HEK293T (cell line): ENCODE measurements at regions not wholly inside any gene's neighbourhood (a gene's known extent, or its start where the extent isn't known, plus 50 kb on each side); places are given as distances from the start of the nearest gene placed in this dataset.
"Not testable (repeated sequence)": the region's sequence is repeated elsewhere in the genome, so short reads cannot be mapped to it uniquely, and the experiment has no call there.

Source experiments
- CTCF ChIA-PET: fragments of 350-600 bp; formaldehyde crosslinking; extraction: SDS; loops from one replicate; lab custom pipeline; 2021; ENCODE audit warnings: antibody characterized with exemption, inconsistent platforms; lab: Yijun Ruan, JAX
- POLR2A ChIA-PET: fragments of 350-600 bp; formaldehyde crosslinking; extraction: SDS; loops from one replicate; lab custom pipeline; 2020; ENCODE audit warnings: antibody characterized with exemption, inconsistent platforms; lab: Yijun Ruan, JAX
- DNase-seq: peaks from one replicate; pipeline ENCODE4 v3.0.0; 2012; ENCODE audit warnings: mixed read lengths; ENCODE audit errors: extremely low spot score
- ARNT ChIP-seq: fragments of 450-650 bp; IDR thresholded peaks from 2 replicates; pipeline ENCODE4 v1.6.1; 2017; ENCODE audit warnings: mild to moderate bottlenecking
- BHLHE40 ChIP-seq: fragments of 450-650 bp; IDR thresholded peaks from 2 replicates; pipeline ENCODE4 v1.6.1; 2016; ENCODE audit warnings: mild to moderate bottlenecking, moderate library complexity, borderline replicate concordance
- CTBP1 ChIP-seq: fragments of 450-650 bp; IDR thresholded peaks from 2 replicates; pipeline ENCODE4 v1.6.1; 2016; ENCODE audit warnings: borderline replicate concordance
- ELF4 ChIP-seq: fragments of 450-650 bp; IDR thresholded peaks from 2 replicates; pipeline ENCODE4 v1.6.1; 2017; ENCODE audit warnings: antibody characterized with exemption
- FOXA1 ChIP-seq: fragments of 450-650 bp; IDR thresholded peaks from 2 replicates; pipeline ENCODE4 v1.6.1; 2016; ENCODE audit warnings: mild to moderate bottlenecking
- FOXK2 ChIP-seq: fragments of 450-650 bp; IDR thresholded peaks from 2 replicates; pipeline ENCODE4 v1.6.1; 2016; ENCODE audit warnings: mild to moderate bottlenecking
- FOXM1 ChIP-seq: fragments of 450-650 bp; IDR thresholded peaks from 2 replicates; pipeline ENCODE4 v1.6.1; 2017; ENCODE audit warnings: mild to moderate bottlenecking, borderline replicate concordance
- HDGF ChIP-seq: fragments of 450-650 bp; IDR thresholded peaks from 2 replicates; pipeline ENCODE4 v1.6.1; 2017; ENCODE audit warnings: antibody characterized with exemption, borderline replicate concordance
- L3MBTL2 ChIP-seq: fragments of 450-650 bp; conservative IDR thresholded peaks from 2 replicates; pipeline ENCODE4 v1.6.1; 2016; ENCODE audit warnings: mild to moderate bottlenecking
- LEF1 ChIP-seq: fragments of 450-650 bp; IDR thresholded peaks from 2 replicates; pipeline ENCODE4 v1.6.1; 2017; ENCODE audit warnings: mild to moderate bottlenecking, borderline replicate concordance
- NFRKB ChIP-seq: fragments of 450-650 bp; IDR thresholded peaks from 2 replicates; pipeline ENCODE4 v1.6.1; 2016; ENCODE audit warnings: mild to moderate bottlenecking, moderate library complexity
- SP1 ChIP-seq: fragments of 450-650 bp; IDR thresholded peaks from 2 replicates; pipeline ENCODE4 v1.6.1; 2017
- SUZ12 ChIP-seq: fragments of 450-650 bp; IDR thresholded peaks from 2 replicates; pipeline ENCODE4 v1.6.1; 2016; ENCODE audit warnings: mild to moderate bottlenecking
- TARDBP ChIP-seq: fragments of 450-650 bp; IDR thresholded peaks from 2 replicates; pipeline ENCODE4 v1.6.1; 2016
- ZNF384 ChIP-seq: fragments of 450-650 bp; IDR thresholded peaks from 2 replicates; pipeline ENCODE4 v1.6.1; 2016
- TF ChIP-seq, protein P1 (sequence below): fragments of 450-650 bp; IDR thresholded peaks from 2 replicates; pipeline ENCODE4 v1.6.1; 2016

DNA sequence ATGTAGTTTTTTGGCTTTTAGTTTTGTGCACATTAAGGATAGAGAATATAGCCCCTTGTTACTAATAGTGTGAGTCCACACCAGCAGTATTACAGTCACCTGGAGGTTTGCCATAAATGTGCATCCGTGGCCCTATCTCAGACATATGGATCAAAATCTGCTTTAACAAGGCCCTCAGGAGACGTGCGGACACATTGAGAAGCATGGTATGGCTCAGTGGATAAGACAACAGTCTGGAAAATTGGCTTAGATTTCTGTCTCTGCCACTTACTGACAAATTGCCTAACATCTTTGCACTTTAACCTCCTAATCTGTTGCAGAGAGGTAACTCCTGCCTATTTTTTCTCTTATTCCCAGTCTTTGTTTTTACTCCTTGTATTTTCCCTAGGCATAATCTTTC lies 307.2 kb upstream of the DLGAP1 start:
- no peak for TF ChIP-seq HDGF
- no peak for TF ChIP-seq SP1
- no peak for TF ChIP-seq FOXA1
- no peak for TF ChIP-seq SUZ12
- no peak for TF ChIP-seq FOXM1
- no peak for TF ChIP-seq ARNT
- TF ChIP-seq, protein P1, sequence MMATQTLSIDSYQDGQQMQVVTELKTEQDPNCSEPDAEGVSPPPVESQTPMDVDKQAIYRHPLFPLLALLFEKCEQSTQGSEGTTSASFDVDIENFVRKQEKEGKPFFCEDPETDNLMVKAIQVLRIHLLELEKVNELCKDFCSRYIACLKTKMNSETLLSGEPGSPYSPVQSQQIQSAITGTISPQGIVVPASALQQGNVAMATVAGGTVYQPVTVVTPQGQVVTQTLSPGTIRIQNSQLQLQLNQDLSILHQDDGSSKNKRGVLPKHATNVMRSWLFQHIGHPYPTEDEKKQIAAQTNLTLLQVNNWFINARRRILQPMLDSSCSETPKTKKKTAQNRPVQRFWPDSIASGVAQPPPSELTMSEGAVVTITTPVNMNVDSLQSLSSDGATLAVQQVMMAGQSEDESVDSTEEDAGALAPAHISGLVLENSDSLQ: no peak
- no peak for TF ChIP-seq BHLHE40
- no peak for TF ChIP-seq CTBP1
- TF ChIP-seq FOXK2: no peak
- TF ChIP-seq LEF1: no peak
- TF ChIP-seq TARDBP: no peak
- no peak for TF ChIP-seq ZNF384
- TF ChIP-seq ELF4: no peak
- no peak for TF ChIP-seq L3MBTL2
- CTCF ChIA-PET: no interaction called here
- DNase-seq: no peak
- POLR2A ChIA-PET: no interaction called here

DNA sequence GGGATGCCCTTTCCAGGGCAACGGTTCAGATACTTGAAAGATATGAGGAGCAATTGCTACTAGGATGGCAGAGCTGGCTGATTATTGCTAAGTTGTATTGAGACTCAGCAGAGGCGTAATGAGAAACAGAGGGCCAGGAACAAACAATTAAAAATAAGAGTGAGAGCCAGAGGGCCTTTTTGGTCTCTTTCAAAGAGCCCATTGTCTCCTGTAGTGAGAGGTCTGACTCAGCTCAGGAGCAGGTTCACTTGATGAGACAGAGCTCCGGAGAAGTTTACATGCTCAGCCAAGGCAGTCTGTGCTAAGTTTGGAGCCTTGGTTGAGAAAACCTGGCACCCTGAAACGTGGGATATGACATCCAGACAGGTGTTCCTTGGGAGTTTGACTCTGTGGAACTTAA lies 303.9 kb upstream of the DLGAP1 start:
- DNase-seq: no peak
- TF ChIP-seq L3MBTL2 (no peak), FOXM1 (no peak), FOXA1 (no peak), ZNF384 (no peak), BHLHE40 (no peak), NFRKB (no peak), LEF1 (no peak), SP1 (no peak), HDGF (no peak), CTBP1 (no peak), ELF4 (no peak), FOXK2 (no peak), ARNT (no peak), SUZ12 (no peak)
- TF ChIP-seq, protein P1: no peak
- CTCF ChIA-PET: no interaction called here
- POLR2A ChIA-PET: no interaction called here

DNA sequence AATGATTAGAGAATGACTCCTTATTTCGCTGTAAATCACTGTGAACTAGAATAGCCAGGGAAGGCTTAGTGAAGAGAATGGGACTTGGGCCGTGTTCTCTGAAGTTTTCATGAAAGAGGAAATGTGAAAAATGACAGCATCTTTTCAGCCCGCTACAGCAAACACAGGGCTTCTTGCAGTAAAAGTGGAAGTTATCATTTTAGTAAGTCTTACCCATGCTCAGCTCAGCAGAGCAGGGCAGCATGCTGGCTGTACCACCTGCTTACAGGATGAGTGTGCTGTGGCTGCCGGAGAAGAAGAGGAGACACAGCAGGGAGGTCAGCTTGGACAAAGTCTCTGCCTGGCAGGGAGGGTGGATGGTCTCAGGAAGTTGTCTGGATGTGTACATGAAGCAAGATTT lies 300.7 kb upstream of the DLGAP1 start:
- ChIA-PET POLR2A (no interaction called here), CTCF (no interaction called here)
- DNase-seq: no peak
- TF ChIP-seq ZNF384 (no peak), SP1 (no peak), HDGF (no peak), SUZ12 (no peak)

DNA sequence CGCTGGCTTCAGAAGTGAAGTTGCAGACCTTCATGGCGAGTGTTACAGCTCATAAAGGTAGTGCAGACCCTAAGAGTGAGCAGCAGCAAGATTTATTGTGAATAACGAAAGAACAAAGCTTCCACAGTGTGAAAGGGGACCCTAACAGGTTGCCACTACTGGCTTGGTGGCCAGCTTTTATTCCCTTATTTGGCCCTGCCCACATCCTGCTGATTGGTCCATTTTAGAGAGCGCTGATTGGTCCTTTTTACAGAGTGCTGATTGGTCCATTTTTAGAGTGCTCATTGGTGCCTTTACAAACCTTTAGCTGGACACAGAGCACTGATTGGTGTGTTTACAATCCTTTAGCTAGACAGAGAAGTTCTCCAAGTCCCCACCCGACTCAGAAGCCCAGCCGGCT lies 298.0 kb upstream of the DLGAP1 start:
- CTCF ChIA-PET, POLR2A ChIA-PET, DNase-seq: not testable (repeated sequence)

DNA sequence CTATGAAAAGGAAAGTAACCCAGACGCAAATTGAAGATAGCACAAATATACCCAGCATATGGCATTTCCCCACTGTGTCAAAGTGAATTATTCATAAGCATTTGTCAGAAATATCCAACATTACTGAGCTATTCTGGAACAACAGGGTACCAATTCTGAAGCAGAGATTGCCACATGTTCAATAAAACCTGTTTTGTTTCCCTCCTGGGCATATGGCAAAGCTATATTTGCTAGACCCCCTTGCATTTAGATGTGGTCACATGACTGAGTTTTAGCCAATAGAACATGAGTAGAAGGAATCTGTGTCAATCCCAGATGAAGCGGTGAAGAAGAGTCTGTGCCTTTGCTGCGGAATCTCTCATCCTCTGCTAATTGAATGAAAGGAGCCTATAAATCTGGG lies 296.4 kb upstream of the DLGAP1 start:
- no peak for TF ChIP-seq TARDBP
- TF ChIP-seq FOXA1: no peak
- DNase-seq: no peak
- ChIA-PET CTCF (no interaction called here), POLR2A (no interaction called here)

DNA sequence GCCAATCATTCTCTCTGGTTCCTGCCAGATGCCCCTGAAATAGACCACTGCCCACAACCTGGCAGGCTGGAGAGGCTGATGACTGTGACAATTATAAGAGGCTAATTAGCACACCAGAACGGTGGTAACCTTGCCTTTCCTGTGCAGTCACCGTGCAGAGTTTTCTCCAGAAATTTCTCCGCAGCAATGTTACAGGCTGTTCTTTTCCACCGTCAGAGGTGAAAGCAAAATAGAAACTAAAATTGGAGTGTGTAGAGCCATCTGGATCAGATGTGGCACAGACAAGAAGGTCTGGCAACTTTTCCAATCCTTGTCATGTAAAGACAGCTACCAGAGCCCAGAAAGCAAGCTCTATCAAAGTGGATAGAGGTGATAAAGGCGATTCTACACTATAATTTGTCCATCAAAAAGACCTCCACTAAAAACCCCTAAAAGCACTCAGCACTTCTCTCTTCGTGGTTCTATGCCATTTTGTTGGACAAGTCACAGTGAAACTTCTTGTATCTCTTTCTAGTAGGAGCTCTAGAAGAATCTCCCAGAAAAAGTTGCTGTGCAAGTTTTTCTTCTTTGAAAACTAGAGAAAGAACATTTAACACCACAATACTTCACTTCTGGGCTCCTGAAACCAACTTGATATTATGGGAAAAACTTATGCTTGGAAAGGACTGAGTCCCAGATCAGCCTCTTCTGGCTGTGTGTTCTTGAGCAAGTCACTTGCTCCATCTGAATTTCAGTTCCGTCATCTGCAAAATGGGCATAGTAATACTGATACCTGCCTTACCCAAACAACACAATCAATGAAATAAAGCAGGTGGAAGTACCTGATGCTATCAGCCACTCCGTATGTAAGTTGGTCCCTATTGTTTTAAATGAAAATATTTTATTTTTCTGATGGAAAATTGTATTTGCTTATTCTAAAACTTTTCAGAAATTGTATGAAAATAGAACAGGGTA lies 295.6 kb upstream of the DLGAP1 start:
- no peak for TF ChIP-seq FOXK2
- no peak for TF ChIP-seq FOXM1
- TF ChIP-seq FOXA1: no peak
- no peak for TF ChIP-seq ZNF384
- no peak for TF ChIP-seq SUZ12
- no peak for TF ChIP-seq SP1
- TF ChIP-seq L3MBTL2: no peak
- no peak for TF ChIP-seq LEF1
- TF ChIP-seq BHLHE40: no peak
- no peak for TF ChIP-seq CTBP1
- TF ChIP-seq NFRKB: no peak
- TF ChIP-seq TARDBP: no peak
- TF ChIP-seq ARNT: no peak
- no peak for TF ChIP-seq ELF4
- no peak for DNase-seq
- CTCF ChIA-PET: no interaction called here
- POLR2A ChIA-PET: no interaction called here

DNA sequence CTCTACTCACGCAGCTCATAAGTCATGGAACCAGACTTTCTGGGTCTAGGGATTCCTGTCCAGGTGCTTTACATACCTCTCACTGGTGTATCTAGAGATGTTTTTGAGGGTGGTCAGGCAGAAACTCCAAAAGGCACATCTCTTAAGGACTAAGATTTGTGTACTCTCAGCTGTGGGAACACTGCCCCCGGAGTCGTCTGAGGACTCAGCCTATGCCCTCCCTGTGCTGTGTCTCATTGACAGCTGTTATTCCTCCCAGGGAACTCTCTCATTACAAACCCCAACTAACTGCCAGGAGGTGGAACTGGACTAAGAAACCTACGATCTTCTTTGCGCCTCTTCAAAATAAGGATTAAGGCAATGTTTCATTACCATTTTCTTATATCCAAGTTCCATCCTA lies 293.9 kb upstream of the DLGAP1 start:
- CTCF ChIA-PET: no interaction called here
- DNase-seq: no peak
- POLR2A ChIA-PET: no interaction called here
- TF ChIP-seq L3MBTL2 (no peak), ZNF384 (no peak), TARDBP (no peak), FOXM1 (no peak), FOXA1 (no peak), ELF4 (no peak), BHLHE40 (no peak), LEF1 (no peak), NFRKB (no peak), SP1 (no peak), SUZ12 (no peak), HDGF (no peak), ARNT (no peak)
- TF ChIP-seq, protein P1: no peak
